Right lobe of liver (tissue), 6 donors: ENCODE measurements at regions not wholly inside any gene's neighbourhood (a gene's known extent, or its start where the extent isn't known, plus 50 kb on each side); places are given as distances from the start of the nearest gene placed in this dataset.

Experiments
- ATAC-seq, 4 donors: fragments of 200-7000 bp; cut with Tn5 transposase; one replicate each; pipeline ENCODE4 v1.9.1; 2020; ENCODE audit warnings: mild to moderate bottlenecking in 4 of 4, moderate library complexity in 4 of 4
- DNase-seq, 3 donors: peaks; one replicate each; pipeline ENCODE4 v3.0.0-alpha.2; 2020
- H3K27ac ChIP-seq, 3 donors: fragments of 200-600 bp; one replicate each; pipeline ENCODE4 v1.8.0; 2022
- H3K27me3 ChIP-seq, 2 donors: fragments of 200-600 bp; one replicate each; pipeline ENCODE4 v1.8.0; 2022
- H3K36me3 ChIP-seq, 4 donors: fragments of 200-600 bp; sonication (generic) in 1 of 4; one replicate each; pipeline versions ENCODE4 v1.5.1 to v1.8.0; 2017 to 2022; ENCODE audit warnings: control low read depth in 1 of 4
- H3K4me1 ChIP-seq, 4 donors: fragments of 200-600 bp; sonication (generic) in 1 of 4; one replicate each; pipeline versions ENCODE4 v1.5.1 to v1.8.0; 2017 to 2022; ENCODE audit warnings: control low read depth in 1 of 4
- H3K4me3 ChIP-seq, 3 donors: fragments of 200-600 bp; one replicate each; pipeline ENCODE4 v1.8.0; 2022
- H3K9me3 ChIP-seq, 4 donors: fragments of 200-600 bp; sonication (generic) in 1 of 4; one replicate each; pipeline versions ENCODE4 v1.5.1 to v1.8.0; 2017 to 2022; ENCODE audit warnings: control low read depth in 1 of 4
- POLR2A ChIP-seq: fragments of 450-650 bp; IDR thresholded peaks from one replicate; pipeline ENCODE4 v1.6.1; 2017; ENCODE audit warnings: antibody characterized with exemption, mild to moderate bottlenecking
- WGBS: methylation state at CpG from one replicate; pipeline ENCODE4 v1.1.6; 2018; ENCODE audit warnings: low coverage, low lambda C conversion rate; ENCODE audit not compliant: insufficient coverage; ENCODE audit errors: missing lambda C conversion rate; 5-methylcytosine and 5-hydroxymethylcytosine counted together
- intact Hi-C, 2 donors: fragments of 100-400 bp; cut with DNase I; formaldehyde crosslinking; loops; one replicate each; pipeline versions ENCODE4 v1.11.2 to v1.14.1; 2022
- TF ChIP-seq, protein P1 (sequence below), 4 donors: fragments of 200-600 bp in 3 of 4; fragments of 450-650 bp in 1 of 4; IDR thresholded peaks; one replicate each; pipeline versions ENCODE4 v1.5.1 to v1.8.0; 2016 to 2022; ENCODE audit warnings: antibody characterized with exemption in 4 of 4, mild to moderate bottlenecking in 2 of 4
- donor health status: DM: no; HTN: yes; CAD: no.
- donor health status: DM: no; HTN: no; CAD: no.
- donor health status: DM: no; HTN: no; CAD: no.
- donor health status: DM: no; HTN: yes; CAD: no.
- donor health status: DM: no; HTN: yes; CAD: no.

DNA sequence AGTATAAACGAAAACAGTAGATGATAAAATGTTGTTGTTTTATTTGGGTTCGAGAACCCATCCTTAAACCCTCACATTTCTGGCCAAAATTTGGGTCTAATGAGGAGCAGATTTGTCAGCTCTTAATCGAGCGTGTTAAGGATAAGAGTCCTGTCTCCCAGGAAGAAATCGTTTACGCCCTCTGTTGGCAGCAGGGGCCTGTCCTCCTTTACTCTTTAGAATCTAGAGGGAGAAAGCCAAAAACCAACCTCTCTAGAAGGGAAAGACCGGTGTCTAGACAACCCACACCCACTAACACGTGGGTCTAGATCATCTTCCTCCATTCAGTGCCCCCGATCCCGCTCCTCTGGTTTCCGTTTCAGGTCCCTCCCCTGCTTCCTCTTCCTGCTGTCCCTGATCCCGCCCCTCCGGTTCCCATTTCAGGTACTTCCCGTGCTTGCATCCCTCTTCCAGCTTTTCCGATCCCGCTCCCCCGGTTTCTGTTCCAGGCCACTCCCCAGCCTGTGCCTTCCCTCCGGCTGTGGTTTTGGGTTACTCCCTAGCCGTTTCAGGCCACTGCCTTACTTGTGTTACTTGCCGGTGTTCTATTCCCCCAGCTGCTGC lies 339.1 kb downstream of the PAPSS1 start:
- no peak overlapping the region for H3K4me3 ChIP-seq
- WGBS: 80% methylated on average over 20 of the region's 20 CpGs

DNA sequence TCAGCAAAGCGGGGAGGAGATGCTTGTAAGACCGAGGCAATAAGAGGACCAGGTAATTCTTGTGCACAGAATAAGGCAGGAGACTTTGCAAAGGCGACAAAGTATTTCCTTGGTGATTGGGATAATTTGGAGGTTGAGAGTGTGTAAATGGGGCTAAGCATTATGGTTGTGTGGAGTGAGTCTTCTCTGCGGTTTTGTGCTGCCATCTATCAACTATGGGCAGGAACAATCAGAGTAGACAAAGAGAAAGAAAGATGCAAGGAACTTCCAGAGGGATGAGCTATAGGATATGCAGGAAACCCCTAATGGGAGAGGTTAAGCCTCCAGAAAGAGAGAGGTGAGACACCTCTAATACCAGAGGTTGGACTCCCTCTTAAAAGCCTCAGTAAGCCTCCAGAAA lies 339.8 kb downstream of the PAPSS1 start:
- H3K4me3 ChIP-seq: no peak overlapping the region
- DNase-seq (no peak), ATAC-seq (no peak)
- no peaks in the 10 kb centered on the region for H3K27me3 ChIP-seq
- no peaks in the 10 kb centered on the region for H3K36me3 ChIP-seq
- no peaks in the 10 kb centered on the region for H3K4me1 ChIP-seq
- intact Hi-C loops: no loop called here
- no peaks in the 10 kb centered on the region for H3K9me3 ChIP-seq
- TF ChIP-seq, protein P1, sequence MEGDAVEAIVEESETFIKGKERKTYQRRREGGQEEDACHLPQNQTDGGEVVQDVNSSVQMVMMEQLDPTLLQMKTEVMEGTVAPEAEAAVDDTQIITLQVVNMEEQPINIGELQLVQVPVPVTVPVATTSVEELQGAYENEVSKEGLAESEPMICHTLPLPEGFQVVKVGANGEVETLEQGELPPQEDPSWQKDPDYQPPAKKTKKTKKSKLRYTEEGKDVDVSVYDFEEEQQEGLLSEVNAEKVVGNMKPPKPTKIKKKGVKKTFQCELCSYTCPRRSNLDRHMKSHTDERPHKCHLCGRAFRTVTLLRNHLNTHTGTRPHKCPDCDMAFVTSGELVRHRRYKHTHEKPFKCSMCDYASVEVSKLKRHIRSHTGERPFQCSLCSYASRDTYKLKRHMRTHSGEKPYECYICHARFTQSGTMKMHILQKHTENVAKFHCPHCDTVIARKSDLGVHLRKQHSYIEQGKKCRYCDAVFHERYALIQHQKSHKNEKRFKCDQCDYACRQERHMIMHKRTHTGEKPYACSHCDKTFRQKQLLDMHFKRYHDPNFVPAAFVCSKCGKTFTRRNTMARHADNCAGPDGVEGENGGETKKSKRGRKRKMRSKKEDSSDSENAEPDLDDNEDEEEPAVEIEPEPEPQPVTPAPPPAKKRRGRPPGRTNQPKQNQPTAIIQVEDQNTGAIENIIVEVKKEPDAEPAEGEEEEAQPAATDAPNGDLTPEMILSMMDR (IDR thresholded peaks at IDR 0.05): no peak
- TF ChIP-seq POLR2A: no peak
- 80% methylated on average over 4 of the region's 4 CpGs for WGBS
- H3K27ac ChIP-seq: no peak overlapping the region

More for the DNA sequence above, 339.1 kb downstream of the PAPSS1 start:
- H3K27me3 ChIP-seq: no peaks in the 10 kb centered on the region
- no peak for DNase-seq
- H3K9me3 ChIP-seq: no peaks in the 10 kb centered on the region
- H3K4me1 ChIP-seq: no peaks in the 10 kb centered on the region
- no peak for ATAC-seq
- TF ChIP-seq, protein P1 (IDR thresholded peaks at IDR 0.05): no peak
- no peak for TF ChIP-seq POLR2A
- no peaks in the 10 kb centered on the region for H3K36me3 ChIP-seq
- no peak overlapping the region for H3K27ac ChIP-seq
- intact Hi-C loops: no loop called here

DNA sequence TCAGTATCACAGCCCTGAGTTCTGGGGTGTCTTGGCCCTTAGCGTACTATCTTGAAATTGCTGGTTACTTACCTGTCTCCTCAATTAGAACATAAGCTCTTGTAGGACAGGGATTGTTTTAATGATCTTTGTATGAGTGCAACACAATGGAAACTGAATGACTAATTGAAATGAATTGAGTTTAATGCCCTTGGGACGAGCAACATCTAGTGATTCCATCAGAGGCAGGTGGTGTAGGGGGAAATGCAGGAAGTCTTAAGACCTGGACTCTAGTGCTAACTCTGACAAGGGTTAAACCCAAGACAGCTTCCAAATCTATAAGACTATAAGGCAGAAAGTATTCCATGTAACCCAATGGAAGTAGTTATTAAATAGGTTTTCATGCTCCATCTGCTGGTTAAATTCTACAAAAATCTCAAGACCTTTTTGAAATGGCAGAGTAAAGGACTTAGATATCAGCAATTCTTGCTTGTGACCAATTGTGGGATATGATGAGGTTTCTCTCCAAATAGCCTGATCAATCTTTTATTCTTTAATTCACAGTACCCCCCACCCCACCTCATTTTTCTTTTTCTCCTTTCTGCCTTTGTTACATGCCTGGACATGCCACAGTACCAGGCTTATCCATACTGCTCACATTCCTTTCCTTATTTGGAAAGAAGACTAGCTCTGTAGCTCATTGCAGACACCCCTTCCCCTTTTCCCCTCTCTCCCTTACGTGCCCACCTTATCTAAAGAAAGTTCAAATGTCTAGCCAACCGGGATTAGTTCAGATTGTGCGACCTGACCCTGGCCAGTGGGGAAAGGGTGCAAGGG lies 340.8 kb downstream of the PAPSS1 start:
- no peaks in the 10 kb centered on the region for H3K9me3 ChIP-seq
- ATAC-seq: no peak
- H3K4me3 ChIP-seq: no peak overlapping the region
- intact Hi-C loops: no loop called here
- no peak for TF ChIP-seq POLR2A
- TF ChIP-seq, protein P1 (IDR thresholded peaks at IDR 0.05): no peak
- WGBS: 42% methylated on average over 4 of the region's 5 CpGs
- no peaks in the 10 kb centered on the region for H3K27me3 ChIP-seq
- no peaks in the 10 kb centered on the region for H3K4me1 ChIP-seq
- no peak overlapping the region for H3K27ac ChIP-seq
- DNase-seq: no peak
- no peaks in the 10 kb centered on the region for H3K36me3 ChIP-seq

DNA sequence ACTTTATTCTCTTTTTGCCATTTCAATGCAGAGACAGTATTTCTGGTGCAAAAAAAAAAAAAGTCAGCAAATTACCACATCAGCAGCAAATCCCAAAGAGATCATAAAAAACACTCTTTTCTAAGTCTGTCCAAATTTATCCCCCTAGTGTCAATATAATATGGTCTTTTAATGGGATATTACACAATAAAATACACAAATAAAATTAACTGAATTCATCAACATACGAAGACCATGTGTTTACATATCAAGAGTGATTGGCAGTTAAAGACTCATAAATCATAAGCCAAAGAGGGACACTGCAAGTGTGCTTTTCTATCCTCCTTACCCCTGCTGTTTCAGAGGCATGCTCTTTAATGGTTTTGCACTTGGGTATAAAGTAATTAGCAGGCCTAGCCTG lies 340.2 kb upstream of the DKK2 start:
- WGBS: 50% methylated on average over 1 of the region's 1 CpG
- no peak overlapping the region for H3K4me3 ChIP-seq
- DNase-seq (no peak), ATAC-seq (no peak)
- intact Hi-C loops: no loop called here
- no peaks in the 10 kb centered on the region for H3K9me3 ChIP-seq
- no peaks in the 10 kb centered on the region for H3K27me3 ChIP-seq
- H3K36me3 ChIP-seq: no peaks in the 10 kb centered on the region
- no peaks in the 10 kb centered on the region for H3K4me1 ChIP-seq
- no peak overlapping the region for H3K27ac ChIP-seq
- TF ChIP-seq, protein P1 (IDR thresholded peaks at IDR 0.05): no peak
- TF ChIP-seq POLR2A: no peak
